WTC11 (cell line): ENCODE measurements at regions not wholly inside any gene's neighbourhood (a gene's known extent, or its start where the extent isn't known, plus 50 kb on each side); places are given as distances from the start of the nearest gene placed in this dataset.

Experiments used
- ATAC-seq: fragments of 200-7000 bp; cut with Tn5 transposase; 2 replicates; pipeline ENCODE4 v1.10.0; 2021; ENCODE audit warnings: mild to moderate bottlenecking, moderate library complexity
- CTCF ChIA-PET: fragments of 300-600 bp; sonication (Branson Sonifier 250); formaldehyde crosslinking; loops from one replicate; lab custom pipeline; 2021; ENCODE audit warnings: antibody characterized with exemption; lab: Charles Lee
- POLR2A ChIA-PET: fragments of 350-600 bp; sonication (Branson Sonifier 250); formaldehyde crosslinking; loops from one replicate; lab custom pipeline; 2021; ENCODE audit warnings: antibody characterized with exemption; lab: Charles Lee
- DNase-seq: peaks from one replicate; pipeline ENCODE4 v3.0.0; 2021; ENCODE audit warnings: low spot score
- H3K27ac Mint-ChIP-seq: 2 replicates; pipeline ENCODE4 v1.8.0; 2021; ENCODE audit warnings: mixed read lengths
- H3K27me3 Mint-ChIP-seq: 2 replicates; pipeline ENCODE4 v1.8.0; 2021; ENCODE audit warnings: low read depth, mild to moderate bottlenecking, moderate library complexity, mixed read lengths
- H3K36me3 Mint-ChIP-seq: 2 replicates; pipeline ENCODE4 v1.8.0; 2021; ENCODE audit warnings: mixed read lengths
- H3K4me1 Mint-ChIP-seq: 2 replicates; pipeline ENCODE4 v1.8.0; 2022; ENCODE audit warnings: mixed read lengths
- H3K4me3 Mint-ChIP-seq: 2 replicates; pipeline ENCODE4 v1.8.0; 2021; ENCODE audit warnings: mild to moderate bottlenecking, moderate library complexity, mixed read lengths
- H3K9me3 Mint-ChIP-seq: 2 replicates; pipeline ENCODE4 v1.8.0; 2021; ENCODE audit warnings: mixed read lengths
- CTCF ChIP-seq: fragments of 200-600 bp; IDR thresholded peaks from 2 replicates; pipeline ENCODE4 v1.8.0; 2022; ENCODE audit warnings: antibody characterized with exemption
- ELF4 ChIP-seq: sonication (generic); formaldehyde crosslinking; IDR thresholded peaks from 2 replicates; pipeline ENCODE4 v1.8.1; 2022; ENCODE audit warnings: low read depth, mild to moderate bottlenecking, moderate library complexity, missing genetic modification reagents
- FOXJ3 ChIP-seq: sonication (generic); formaldehyde crosslinking; IDR thresholded peaks from 2 replicates; pipeline ENCODE4 v1.9.0; 2021; ENCODE audit warnings: missing genetic modification reagents, mild to moderate bottlenecking, borderline replicate concordance
- FOXK1 ChIP-seq: sonication (generic); formaldehyde crosslinking; IDR thresholded peaks from 2 replicates; pipeline ENCODE4 v1.8.0; 2022; ENCODE audit warnings: mild to moderate bottlenecking, moderate library complexity, missing genetic modification reagents
- IRF2 ChIP-seq: sonication (generic); formaldehyde crosslinking; IDR thresholded peaks from 2 replicates; pipeline ENCODE4 v1.8.0; 2022; ENCODE audit warnings: low read depth, missing genetic modification reagents, borderline replicate concordance
- MXD4 ChIP-seq: fragments of 250-450 bp; sonication (Bioruptor Pico); IDR thresholded peaks from 2 replicates; pipeline ENCODE4 v1.8.0; 2021; ENCODE audit warnings: mild to moderate bottlenecking, moderate library complexity, borderline replicate concordance
- MYBL2 ChIP-seq: sonication (generic); formaldehyde crosslinking; IDR thresholded peaks from 2 replicates; pipeline ENCODE4 v1.8.1; 2023; ENCODE audit warnings: mild to moderate bottlenecking, moderate library complexity, missing genetic modification reagents
- NR1H2 ChIP-seq: sonication (generic); formaldehyde crosslinking; IDR thresholded peaks from 2 replicates; pipeline ENCODE4 v1.9.0; 2021; ENCODE audit warnings: mild to moderate bottlenecking, moderate library complexity, missing genetic modification reagents
- NR3C1 ChIP-seq: sonication (generic); formaldehyde crosslinking; conservative IDR thresholded peaks from 2 replicates; pipeline ENCODE4 v1.8.1; 2023; ENCODE audit warnings: low read depth, mild to moderate bottlenecking, missing genetic modification reagents
- RORB ChIP-seq: fragments of 250-450 bp; sonication (Bioruptor Pico); IDR thresholded peaks from 2 replicates; pipeline ENCODE4 v1.9.0; 2021; ENCODE audit warnings: mild to moderate bottlenecking
- SMAD3 ChIP-seq: sonication (generic); formaldehyde crosslinking; IDR thresholded peaks from 2 replicates; pipeline ENCODE4 v1.8.0; 2022; ENCODE audit warnings: missing genetic modification reagents, mild to moderate bottlenecking, borderline replicate concordance
- SP1 ChIP-seq: sonication (generic); formaldehyde crosslinking; conservative IDR thresholded peaks from 2 replicates; pipeline ENCODE4 v1.8.1; 2022; ENCODE audit warnings: missing genetic modification reagents
- TEAD1 ChIP-seq: sonication (generic); formaldehyde crosslinking; IDR thresholded peaks from 2 replicates; pipeline ENCODE4 v1.8.0; 2022; ENCODE audit warnings: mild to moderate bottlenecking, missing genetic modification reagents
- ZNF121 ChIP-seq: sonication (generic); formaldehyde crosslinking; IDR thresholded peaks from 2 replicates; pipeline ENCODE4 v1.8.0; 2023; ENCODE audit warnings: missing genetic modification reagents
- ZNF138 ChIP-seq: sonication (generic); formaldehyde crosslinking; conservative IDR thresholded peaks from 2 replicates; pipeline ENCODE4 v1.8.1; 2022; ENCODE audit warnings: mild to moderate bottlenecking, moderate library complexity, missing genetic modification reagents
- ZNF263 ChIP-seq: sonication (generic); formaldehyde crosslinking; IDR thresholded peaks from 2 replicates; pipeline ENCODE4 v1.8.1; 2022; ENCODE audit warnings: low read depth, mild to moderate bottlenecking, moderate library complexity, missing genetic modification reagents
- ZNF396 ChIP-seq: fragments of 250-450 bp; sonication (Bioruptor Pico); IDR thresholded peaks from 2 replicates; pipeline ENCODE4 v1.8.0; 2021; ENCODE audit warnings: mild to moderate bottlenecking, moderate library complexity, borderline replicate concordance
- ZNF512 ChIP-seq: sonication (generic); formaldehyde crosslinking; IDR thresholded peaks from 2 replicates; pipeline ENCODE4 v1.8.1; 2022; ENCODE audit warnings: missing genetic modification reagents, borderline replicate concordance
- TF ChIP-seq, protein P1 (sequence below): sonication (generic); formaldehyde crosslinking; IDR thresholded peaks from 2 replicates; pipeline ENCODE4 v1.8.0; 2022; ENCODE audit warnings: mild to moderate bottlenecking, missing genetic modification reagents
- TF ChIP-seq, protein P2 (sequence below): sonication (generic); formaldehyde crosslinking; IDR thresholded peaks from 2 replicates; pipeline ENCODE4 v1.8.1; 2022; ENCODE audit warnings: mild to moderate bottlenecking, moderate library complexity, missing genetic modification reagents
- TF ChIP-seq, protein P3 (sequence below): fragments of 250-450 bp; sonication (Bioruptor Pico); IDR thresholded peaks from 2 replicates; pipeline ENCODE4 v1.9.0; 2021; ENCODE audit warnings: mild to moderate bottlenecking
- TF ChIP-seq, protein P4 (sequence below): sonication (generic); formaldehyde crosslinking; IDR thresholded peaks from 2 replicates; pipeline ENCODE4 v1.8.1; 2023; ENCODE audit warnings: mild to moderate bottlenecking, missing genetic modification reagents

- TF ChIP-seq, protein P1, sequence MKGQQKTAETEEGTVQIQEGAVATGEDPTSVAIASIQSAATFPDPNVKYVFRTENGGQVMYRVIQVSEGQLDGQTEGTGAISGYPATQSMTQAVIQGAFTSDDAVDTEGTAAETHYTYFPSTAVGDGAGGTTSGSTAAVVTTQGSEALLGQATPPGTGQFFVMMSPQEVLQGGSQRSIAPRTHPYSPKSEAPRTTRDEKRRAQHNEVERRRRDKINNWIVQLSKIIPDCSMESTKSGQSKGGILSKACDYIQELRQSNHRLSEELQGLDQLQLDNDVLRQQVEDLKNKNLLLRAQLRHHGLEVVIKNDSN (CRISPR knock-in tag), result no peak
- TF ChIP-seq FOXJ3 (CRISPR knock-in tag), result no peak
- TF ChIP-seq, protein P2, sequence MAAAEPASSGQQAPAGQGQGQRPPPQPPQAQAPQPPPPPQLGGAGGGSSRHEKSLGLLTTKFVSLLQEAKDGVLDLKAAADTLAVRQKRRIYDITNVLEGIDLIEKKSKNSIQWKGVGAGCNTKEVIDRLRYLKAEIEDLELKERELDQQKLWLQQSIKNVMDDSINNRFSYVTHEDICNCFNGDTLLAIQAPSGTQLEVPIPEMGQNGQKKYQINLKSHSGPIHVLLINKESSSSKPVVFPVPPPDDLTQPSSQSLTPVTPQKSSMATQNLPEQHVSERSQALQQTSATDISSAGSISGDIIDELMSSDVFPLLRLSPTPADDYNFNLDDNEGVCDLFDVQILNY (CRISPR knock-in tag), result no peak
These were observed 1407.2 kb downstream of the MRPL39 start for GRCh38 chr21:24200052-24200451.

DNA sequence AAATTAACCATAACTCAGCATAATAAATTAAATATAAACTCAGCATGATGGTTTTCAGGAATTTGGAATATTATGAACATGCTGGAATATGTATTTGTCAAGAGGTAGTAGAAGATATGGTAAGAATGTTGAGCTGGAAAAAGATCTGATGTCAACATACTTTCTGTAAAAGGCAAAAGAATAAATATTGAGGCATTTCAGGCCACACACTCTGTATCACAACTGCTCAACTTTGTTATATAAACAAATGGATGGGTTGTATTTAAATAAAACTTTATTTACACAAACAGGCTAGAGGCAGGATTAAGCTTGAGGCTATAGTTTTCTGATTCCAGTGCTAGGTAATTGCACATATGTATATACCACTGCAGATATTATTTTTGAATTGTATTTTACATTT lies 1409.4 kb downstream of the MRPL39 start:
- Mint-ChIP-seq H3K4me3 (no peak overlapping the region), H3K36me3 (peaks cover 12% of the 10 kb centered on the region), H3K4me1 (no peaks in the 10 kb centered on the region), H3K9me3 (peaks cover 20% of the 10 kb centered on the region), H3K27me3 (no peaks in the 10 kb centered on the region; the same call in 1 of the 2 replicates), H3K27ac (no peak overlapping the region)
- ATAC-seq, result no peak
- TF ChIP-seq, protein P1 (CRISPR knock-in tag), result no peak
- TF ChIP-seq ZNF121 (CRISPR knock-in tag) (no peak), CTCF (no peak), ZNF512 (CRISPR knock-in tag) (no peak), MXD4 (CRISPR knock-in tag) (no peak), ELF4 (CRISPR knock-in tag) (no peak), RORB (CRISPR knock-in tag) (no peak), SP1 (CRISPR knock-in tag) (no peak), ZNF396 (CRISPR knock-in tag) (no peak), ZNF263 (CRISPR knock-in tag) (no peak), SMAD3 (CRISPR knock-in tag) (no peak), FOXK1 (CRISPR knock-in tag) (no peak)
- ChIA-PET CTCF (no interaction called here), POLR2A (no interaction called here)
- DNase-seq, result no peak

More at GRCh38 chr21:24200052-24200451, 1407.2 kb downstream of the MRPL39 start:
- no peaks in the 10 kb centered on the region for H3K27me3 Mint-ChIP-seq
- no peak for DNase-seq
- peaks cover 26% of the 10 kb centered on the region for H3K9me3 Mint-ChIP-seq
- ChIA-PET POLR2A (no interaction called here), CTCF (no interaction called here)
- no peak for ATAC-seq
- no peak overlapping the region for H3K27ac Mint-ChIP-seq
- peaks cover 11% of the 10 kb centered on the region for H3K36me3 Mint-ChIP-seq
- H3K4me1 Mint-ChIP-seq, result no peaks in the 10 kb centered on the region
- H3K4me3 Mint-ChIP-seq, result no peak overlapping the region

DNA sequence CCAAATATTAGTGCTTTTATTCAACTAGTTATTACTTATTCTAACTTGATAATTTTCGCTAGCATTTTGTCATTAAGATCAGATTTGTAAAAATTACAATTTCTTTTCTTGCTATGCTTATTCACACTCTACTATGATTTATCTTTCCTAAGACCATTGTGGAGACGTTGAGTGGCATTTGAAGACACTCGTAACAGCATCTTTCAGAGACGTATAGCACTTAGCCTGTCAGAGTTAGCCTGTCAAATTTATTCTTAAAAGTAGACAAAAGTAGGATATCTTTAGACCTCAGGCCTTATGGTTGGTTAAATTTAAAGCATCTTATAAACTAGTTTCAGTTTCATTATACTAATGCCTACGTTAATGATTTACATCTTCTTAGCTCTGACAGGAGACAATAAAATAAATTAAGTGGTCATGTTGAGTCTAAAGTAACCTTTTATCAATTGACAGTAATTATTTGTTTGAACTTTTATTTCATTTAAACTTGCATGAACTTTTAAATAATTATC lies 1410.1 kb downstream of the MRPL39 start:
- CTCF ChIA-PET, result no interaction called here
- DNase-seq (no peak), ATAC-seq (no peak)
- POLR2A ChIA-PET, result no interaction called here
- H3K36me3 Mint-ChIP-seq, result peaks cover 14% of the 10 kb centered on the region
- H3K27ac Mint-ChIP-seq, result no peak overlapping the region
- no peaks in the 10 kb centered on the region for H3K4me1 Mint-ChIP-seq
- H3K9me3 Mint-ChIP-seq, result peaks cover 23% of the 10 kb centered on the region
- no peak overlapping the region for H3K4me3 Mint-ChIP-seq
- no peaks in the 10 kb centered on the region; the same call in 1 of the 2 replicates for H3K27me3 Mint-ChIP-seq
- TF ChIP-seq NR3C1 (no peak), NR1H2 (CRISPR knock-in tag) (no peak), IRF2 (no peak), ZNF396 (CRISPR knock-in tag) (no peak), TEAD1 (CRISPR knock-in tag) (no peak), MXD4 (CRISPR knock-in tag) (no peak), MYBL2 (CRISPR knock-in tag) (no peak), ZNF138 (CRISPR knock-in tag) (no peak)
- TF ChIP-seq, protein P3, sequence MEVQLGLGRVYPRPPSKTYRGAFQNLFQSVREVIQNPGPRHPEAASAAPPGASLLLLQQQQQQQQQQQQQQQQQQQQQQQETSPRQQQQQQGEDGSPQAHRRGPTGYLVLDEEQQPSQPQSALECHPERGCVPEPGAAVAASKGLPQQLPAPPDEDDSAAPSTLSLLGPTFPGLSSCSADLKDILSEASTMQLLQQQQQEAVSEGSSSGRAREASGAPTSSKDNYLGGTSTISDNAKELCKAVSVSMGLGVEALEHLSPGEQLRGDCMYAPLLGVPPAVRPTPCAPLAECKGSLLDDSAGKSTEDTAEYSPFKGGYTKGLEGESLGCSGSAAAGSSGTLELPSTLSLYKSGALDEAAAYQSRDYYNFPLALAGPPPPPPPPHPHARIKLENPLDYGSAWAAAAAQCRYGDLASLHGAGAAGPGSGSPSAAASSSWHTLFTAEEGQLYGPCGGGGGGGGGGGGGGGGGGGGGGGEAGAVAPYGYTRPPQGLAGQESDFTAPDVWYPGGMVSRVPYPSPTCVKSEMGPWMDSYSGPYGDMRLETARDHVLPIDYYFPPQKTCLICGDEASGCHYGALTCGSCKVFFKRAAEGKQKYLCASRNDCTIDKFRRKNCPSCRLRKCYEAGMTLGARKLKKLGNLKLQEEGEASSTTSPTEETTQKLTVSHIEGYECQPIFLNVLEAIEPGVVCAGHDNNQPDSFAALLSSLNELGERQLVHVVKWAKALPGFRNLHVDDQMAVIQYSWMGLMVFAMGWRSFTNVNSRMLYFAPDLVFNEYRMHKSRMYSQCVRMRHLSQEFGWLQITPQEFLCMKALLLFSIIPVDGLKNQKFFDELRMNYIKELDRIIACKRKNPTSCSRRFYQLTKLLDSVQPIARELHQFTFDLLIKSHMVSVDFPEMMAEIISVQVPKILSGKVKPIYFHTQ (CRISPR knock-in tag), result no peak
- TF ChIP-seq, protein P4, sequence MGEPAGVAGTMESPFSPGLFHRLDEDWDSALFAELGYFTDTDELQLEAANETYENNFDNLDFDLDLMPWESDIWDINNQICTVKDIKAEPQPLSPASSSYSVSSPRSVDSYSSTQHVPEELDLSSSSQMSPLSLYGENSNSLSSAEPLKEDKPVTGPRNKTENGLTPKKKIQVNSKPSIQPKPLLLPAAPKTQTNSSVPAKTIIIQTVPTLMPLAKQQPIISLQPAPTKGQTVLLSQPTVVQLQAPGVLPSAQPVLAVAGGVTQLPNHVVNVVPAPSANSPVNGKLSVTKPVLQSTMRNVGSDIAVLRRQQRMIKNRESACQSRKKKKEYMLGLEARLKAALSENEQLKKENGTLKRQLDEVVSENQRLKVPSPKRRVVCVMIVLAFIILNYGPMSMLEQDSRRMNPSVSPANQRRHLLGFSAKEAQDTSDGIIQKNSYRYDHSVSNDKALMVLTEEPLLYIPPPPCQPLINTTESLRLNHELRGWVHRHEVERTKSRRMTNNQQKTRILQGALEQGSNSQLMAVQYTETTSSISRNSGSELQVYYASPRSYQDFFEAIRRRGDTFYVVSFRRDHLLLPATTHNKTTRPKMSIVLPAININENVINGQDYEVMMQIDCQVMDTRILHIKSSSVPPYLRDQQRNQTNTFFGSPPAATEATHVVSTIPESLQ (CRISPR knock-in tag), result no peak
